NK-92 (cell line): ENCODE measurements at regions not wholly inside any gene's neighbourhood (a gene's known extent, or its start where the extent isn't known, plus 50 kb on each side); places are given as distances from the start of the nearest gene placed in this dataset.
"Not testable (repeated sequence)": the region's sequence is repeated elsewhere in the genome, so short reads cannot be mapped to it uniquely, and the experiment has no call there.

Experiments
- DNase-seq: peaks from one replicate; lab custom pipeline; 2025; ENCODE audit not compliant: unreplicated experiment; lab: John Stamatoyannopoulos, UW

DNA sequence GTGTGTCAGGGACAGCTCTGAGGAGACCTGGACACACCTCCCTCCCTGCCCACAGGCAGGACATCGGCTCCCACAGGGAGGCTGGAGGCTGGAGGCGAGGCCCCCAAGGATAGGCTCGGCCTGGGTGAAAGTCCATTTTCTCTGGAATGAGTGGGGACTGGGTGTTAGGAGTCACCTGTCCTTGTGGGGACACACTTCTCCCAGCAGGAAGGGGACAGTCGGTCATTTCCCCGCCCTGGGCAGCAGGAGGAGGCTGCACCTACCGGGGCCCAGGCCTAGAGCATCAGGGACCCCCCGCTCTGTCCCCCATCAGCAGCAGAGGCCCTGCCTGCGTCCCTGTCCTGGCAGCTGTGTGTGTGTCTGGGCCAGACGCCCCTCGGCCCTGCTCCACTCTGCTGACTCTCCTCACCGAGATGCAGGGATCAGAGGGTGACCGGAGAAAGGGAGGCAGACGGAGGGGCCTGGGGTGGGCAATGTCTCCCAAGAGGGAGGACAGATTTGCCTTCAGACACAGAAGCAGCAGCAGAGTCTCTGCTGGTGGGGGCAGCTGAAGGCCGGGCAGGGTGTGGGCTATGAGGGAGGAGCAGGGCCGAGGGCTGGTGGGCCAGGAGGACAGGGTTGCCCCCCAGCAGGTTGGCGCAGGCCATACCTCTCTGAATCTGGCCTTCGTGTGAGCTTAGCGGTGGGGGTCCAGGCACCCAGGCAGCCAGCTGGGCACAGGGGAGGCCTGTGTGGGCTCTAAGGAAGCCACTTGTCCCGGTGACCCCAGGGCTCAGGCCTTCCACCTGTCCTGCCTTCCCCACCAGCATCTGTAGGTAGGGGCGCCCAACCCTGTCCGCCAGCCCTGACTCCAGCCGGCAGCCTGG, 125.7 kb upstream of the NKX1-1 start:
- no peak for DNase-seq

DNA sequence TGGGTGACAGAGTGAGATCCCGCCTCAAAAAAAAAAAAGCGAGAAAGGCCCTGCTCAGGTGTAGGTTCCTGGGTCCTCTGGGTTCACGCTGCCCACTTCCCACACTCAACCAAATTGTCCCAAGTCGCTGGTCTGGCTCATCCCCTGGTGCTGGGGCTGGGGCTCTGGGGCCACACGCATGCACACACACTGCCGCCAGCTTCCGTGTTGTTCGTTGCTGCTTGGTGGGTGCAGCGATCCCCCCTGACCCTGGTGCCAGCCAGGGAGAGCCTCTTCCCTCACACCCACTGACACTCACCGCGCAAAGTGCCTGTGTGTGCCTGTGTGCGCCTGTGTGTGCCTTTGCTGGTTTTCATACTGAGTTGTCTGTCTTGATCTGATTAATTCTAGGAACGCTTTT, 124.1 kb upstream of the NKX1-1 start:
- DNase-seq, result no peak

DNA sequence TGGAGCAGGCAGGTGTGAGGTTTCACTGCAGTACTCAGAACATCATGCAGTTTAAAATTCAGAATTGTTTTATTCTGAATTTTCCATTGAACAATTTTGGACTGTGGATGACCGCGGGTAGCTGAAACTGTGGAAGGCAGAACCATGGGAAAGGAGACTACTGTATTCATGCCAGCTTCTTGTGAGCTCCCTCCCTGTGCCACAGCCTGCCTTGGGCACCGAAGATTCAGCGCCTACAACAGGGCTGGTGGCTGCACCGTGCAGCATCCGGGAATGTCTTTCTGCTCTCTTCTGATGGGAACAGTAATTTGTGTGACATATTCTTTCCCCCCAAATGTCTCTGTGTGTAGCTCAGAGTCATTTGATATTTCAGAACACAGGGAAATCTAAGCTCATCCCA, 118.5 kb upstream of the NKX1-1 start:
- no peak for DNase-seq

DNA sequence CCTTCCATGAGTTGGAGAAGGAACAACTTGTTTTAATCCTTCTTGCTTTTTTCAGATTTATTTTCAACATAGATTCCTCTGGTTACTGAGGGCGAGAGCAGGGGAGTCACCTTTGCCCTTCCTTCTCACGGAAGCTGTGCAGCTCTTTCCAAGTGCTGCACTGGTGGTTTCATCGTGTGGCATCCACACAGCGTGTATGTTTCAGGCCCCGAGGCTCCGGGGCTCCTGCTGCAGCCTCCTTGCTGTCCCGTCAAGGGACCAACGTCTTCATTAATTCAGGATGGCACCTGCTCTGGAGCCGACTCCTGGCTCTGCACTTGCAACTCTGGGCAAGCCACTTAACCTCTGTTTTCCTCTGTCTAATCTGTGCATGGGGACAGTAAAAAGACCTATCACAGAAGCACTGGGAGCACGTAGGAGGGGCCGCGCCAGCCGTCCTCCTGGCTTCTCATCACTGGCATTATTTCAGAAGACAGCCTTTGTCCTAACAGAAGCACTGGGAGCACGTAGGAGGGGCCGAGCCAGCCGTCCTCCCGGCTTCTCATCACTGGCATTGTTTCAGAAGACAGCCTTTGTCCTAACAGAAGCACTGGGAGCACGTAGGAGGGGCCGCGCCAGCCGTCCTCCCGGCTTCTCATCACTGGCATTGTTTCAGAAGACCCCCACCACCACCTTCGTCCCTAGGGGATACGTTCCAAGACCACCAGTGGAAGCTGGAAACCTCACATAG, 117.8 kb upstream of the NKX1-1 start:
- DNase-seq, result no peak

DNA sequence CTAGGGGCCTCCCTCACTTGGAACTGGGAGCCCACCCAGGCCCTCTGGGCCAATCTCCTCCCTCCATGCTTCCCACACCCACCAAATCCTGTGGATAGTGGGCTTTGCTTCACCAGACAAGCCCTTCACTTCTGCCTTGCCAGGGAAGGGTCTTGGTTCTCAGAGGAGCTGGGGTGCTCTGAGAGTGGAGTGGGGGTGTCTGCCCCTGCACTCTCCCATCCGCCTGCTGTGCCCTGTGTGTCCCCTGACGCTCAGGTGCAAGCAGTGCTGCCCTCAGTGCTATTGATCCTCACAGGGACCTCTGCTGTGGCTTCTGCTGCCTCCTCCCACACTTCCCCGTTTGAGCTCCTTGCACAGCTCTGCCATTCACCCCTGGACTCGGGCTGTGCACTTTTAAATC, 117.3 kb upstream of the NKX1-1 start:
- DNase-seq, result no peak

DNA sequence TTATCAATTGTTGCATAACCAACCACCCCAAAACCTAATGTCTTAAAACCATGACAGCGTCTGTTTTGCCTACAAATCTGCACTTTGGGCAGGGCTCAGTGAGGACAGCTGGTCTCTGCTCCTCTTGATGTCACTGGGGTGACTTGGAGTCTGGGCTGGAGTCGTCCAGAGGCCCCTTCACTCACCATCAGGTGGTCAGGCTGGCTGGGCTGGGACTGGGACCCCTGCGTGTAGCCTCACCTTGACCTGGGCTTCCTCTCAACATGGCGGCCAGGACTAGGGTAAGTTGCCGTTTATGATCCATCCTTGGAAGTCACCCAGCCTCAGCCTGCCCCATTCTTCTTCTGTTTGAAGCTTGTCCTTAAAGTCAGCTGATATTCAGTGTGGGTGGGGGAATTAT, 116.8 kb upstream of the NKX1-1 start:
- DNase-seq, result no peak

DNA sequence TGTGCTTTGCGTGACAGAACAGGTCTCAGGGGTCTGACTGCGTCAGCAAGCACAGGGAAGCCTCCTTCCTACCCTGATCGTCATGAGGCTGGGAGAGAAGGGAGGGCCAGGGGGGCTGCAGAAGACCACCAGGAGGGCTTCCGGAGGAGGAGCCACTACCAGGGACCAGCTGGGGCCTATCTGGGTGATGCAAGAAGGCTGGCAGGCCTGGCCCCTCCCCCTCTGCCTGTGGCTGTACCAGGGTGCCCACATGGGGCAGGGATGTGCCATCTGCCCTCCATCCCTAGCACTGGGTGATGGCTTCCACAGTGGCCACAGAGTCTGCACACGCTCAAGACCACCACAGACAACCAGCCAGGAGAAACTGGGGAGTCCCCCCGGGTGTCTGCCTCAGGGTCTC, 116.4 kb upstream of the NKX1-1 start:
- no peak for DNase-seq

DNA sequence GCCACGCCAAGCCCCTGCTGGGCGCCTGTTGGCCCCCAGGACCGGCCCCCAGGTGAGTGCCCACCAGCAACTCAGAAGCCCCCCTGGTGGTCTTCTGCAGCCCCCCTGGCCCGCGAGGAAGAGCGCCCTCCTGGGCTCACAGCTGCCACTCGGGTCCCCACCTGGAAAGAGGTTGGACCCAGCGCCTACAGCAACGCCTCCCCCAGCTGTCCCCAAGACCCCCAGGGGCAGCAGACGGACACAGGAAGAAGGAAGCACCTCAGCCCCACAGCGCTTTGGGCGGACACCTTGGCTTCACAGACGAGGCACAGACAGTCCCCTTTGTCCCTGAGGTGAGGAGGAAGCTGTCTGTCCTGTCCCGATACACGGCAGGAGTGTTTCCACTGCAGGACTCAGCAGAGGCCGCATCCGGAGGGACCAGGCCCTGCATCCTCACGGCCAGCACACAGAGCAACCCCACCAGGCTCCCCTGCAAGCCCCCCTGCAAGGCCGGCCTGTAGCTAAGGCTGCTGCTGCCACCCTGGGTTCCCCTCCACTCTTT, 115.6 kb upstream of the NKX1-1 start:
- no peak for DNase-seq

DNA sequence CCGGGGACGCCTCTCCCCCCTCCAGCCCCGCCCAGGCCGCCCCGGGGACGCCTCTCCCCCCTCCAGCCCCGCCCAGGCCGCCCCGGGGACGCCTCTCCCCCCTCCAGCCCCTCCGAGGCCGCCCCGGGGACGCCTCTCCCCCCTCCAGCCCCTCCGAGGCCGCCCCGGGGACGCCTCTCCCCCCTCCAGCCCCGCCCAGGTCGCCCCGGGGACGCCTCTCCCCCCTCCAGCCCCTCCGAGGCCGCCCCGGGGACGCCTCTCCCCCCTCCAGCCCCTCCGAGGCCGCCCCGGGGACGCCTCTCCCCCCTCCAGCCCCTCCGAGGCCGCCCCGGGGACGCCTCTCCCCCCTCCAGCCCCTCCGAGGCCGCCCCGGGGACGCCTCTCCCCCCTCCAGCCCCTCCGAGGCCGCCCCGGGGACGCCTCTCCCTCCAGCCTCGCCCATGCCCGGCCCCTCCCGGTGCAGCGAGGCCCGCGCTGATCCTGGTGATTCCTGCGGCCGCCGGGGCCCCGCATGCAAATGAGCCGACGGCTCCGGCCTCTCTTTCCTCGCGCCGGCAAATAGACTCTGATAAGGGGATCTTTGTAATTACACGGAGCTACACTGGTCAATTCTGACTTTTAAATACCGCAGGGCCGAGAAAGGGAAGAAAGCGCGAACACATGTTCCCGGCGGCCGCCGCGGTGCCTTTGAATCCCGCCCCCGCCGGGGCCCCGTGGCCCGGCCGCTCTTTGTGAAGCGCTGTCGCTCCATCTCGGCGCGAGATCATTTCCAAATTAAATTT, 114.7 kb upstream of the NKX1-1 start:
- not testable (repeated sequence) for DNase-seq

DNA sequence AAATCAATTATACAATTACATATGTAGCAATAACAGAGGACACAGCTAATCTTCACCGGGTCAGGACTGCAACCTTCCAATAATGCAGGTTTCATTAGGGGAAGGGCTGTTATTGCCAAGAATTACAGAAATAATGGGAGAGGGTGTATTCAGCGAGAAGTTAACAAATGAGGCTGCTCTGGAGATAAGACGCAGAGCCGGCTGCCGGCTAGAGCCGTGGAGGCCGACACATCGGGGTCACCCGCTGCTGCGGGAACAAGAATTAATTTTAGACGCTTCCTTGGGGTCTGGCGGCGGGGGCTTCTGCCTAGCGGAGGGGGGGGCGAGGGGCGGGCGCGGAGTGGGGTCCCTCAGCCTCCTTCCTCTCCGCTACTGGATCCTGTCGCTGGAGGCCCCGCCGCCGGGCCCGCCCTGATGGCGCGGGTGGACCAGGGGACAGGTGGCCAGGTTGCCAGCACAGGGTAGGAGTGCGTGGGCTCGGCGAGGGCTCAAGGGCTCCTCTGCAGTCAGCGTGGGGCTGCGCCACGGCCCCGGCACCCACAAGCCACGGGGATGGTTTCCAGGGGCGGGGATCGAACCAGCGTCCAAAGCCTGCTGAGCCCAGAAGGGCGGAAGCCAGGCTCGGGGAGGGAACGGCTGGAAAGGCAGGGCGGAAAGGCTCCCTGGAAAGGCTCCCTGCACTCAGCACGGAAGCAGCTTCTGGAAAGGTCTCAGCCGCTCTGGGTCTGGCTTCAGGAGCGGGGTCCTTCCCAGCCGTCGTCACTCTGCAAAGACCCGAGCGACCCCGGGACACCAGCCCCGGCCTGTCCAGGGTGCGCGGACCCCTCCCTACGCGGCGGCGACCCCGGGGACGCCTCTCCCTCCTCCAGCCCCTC, 113.8 kb upstream of the NKX1-1 start:
- no peak for DNase-seq

DNA sequence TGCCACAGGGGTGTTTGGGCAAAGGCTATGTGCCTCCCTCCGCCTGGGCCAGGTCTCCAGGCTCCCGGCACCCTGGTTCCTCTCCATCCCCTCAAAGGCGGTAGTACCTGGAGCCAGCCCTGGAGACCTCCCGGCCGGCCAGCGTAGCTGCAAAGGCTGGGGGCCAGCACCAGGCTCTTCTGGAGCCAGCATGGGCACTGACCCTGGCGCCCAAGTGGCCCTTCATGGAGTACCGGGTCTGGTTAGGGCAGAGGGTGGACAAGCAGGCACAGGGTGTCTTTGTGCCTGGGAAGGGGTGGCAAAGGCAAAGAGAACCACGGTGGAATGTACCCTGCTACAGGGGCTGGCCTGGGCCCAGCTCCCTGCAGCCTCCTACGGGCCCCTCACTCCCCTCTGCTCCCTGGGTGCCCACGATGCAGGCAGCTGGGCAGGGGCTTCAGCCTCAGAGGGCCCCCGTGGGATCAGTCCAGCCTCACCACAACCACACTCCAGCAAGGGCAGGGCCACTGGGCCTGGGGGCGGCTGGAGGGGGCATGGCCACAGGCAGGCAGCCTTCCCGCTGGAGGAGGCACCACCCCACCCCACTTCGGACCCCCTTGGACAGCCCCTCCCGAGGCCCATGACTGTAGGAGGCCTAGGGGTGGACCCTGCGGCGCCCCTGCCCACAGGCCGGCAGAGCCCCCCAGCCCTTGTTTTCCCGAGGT, 112.9 kb upstream of the NKX1-1 start:
- no peak for DNase-seq

DNA sequence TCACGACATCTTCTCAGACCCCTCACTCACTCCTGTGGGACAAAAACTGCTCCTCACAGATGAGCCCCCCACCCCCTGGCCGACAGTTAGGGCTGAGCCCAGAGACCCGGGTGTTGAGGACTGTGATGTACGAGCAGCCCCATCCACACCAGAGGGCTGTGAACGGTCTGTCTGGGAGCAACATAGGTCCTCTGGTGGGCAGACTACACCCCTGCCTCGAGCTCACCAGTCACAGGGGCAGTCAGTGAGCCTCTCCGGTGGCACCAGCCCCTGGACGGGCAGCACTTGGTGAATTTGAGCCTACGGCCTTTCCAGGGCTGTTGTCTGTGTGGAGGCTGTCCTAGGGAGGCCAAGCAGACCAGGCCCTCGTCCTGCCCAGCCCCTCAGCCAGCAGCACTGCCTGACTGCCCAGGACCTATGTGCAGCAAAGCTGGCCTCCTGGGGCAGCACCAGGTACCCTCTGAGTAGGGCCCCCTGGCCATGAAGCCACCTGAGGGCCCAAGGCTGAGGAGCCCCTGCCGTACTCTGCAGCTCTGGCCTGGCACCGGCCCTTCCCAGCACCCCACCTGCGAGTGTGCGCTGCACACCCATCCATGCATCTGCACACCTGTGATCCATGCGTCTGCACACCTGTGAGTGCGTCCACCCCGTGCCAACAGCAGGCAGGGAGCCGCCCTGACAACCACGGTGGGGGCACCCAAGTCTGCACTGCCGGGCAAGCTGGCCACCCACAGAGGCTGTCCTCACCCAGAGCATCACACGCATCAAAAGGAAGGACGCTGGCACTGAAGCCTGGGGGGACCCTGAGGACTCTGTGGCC, 111.6 kb upstream of the NKX1-1 start:
- no peak for DNase-seq

DNA sequence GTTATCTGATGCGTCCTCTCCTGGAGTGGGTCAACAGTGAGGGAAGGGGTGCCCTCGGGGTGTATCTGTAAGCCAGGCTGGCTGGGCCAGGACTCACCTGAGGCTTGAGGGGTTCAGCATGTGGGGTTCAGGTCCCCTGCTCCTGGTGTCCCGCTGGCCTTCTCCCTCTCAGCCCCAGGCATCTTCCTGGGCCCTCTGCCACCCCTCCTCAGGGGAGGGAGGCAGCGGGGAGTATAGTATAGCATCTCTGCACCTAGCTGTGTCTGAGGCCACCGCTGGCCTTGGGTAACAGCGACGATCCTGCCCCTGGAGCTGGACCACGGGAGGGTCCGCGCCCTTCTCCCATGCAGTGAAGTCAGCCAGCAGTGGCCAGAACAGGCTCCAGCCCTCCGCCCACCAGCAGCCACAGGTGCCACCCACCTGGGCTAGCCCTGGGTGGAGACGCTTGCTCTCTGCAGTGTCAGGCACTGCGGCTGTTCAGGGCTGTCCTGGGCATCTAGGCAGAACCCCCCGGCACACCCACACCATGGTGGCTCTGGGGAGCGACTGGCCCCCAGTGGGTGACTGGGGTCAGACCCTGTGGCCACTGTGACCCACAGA, 110.7 kb upstream of the NKX1-1 start:
- DNase-seq, result no peak

DNA sequence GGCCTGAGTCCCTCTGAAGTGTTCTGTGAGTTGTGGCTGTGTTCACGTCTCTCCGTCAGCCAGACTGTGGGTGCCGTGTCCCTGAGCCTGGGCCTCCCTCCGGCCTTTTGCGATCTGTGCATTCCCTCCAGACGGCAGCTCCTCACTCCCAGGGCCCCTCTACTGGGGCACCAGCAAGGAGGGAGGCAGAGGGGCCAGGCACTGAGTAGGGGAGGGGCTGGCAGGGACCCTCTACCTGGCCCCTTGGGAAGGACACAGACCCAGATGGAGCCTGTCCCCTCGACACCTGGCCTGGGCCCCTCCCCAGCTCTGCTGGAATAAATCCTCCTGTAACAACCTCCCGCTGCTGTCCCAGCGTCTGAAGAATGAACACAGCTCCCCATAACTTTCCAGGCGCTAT, 110.0 kb upstream of the NKX1-1 start:
- DNase-seq, result no peak

DNA sequence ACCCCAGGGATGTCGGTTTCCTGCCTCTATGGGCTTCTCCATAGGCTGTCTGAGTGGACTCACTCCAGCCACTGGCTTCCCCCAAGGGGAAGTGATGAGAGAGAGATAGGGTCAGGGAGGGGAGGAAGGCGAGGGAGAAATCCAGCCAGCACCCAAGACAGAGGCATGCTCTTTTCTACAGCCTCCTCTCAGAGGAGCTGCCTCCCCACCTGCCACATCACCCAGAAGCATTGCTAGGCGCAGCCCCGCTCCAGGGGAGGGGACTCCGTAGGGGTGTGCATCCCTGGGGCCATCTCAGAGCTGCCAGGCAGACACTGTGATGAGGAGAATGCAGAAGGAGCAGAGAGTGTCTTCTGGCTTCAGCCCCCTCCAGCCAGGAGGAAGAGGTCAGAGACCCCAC, 109.5 kb upstream of the NKX1-1 start:
- no peak for DNase-seq

DNA sequence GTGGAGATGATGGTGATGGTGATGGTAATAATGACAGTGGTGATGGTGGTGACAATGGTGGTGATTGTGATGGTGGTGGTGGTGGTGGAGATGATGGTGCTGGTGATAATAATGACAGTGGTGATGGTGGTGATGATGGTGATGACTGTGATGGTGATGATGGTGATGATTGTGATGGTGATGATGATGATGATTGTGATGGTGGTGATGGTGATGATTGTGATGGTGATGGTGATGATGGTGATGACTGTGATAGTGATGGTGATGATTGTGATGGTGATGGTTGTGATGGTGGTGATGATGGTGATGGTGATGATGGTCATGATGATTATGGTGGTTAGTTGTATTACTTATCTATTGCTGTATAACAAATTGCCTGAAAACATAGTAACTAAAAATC, 108.9 kb upstream of the NKX1-1 start:
- DNase-seq, result no peak

DNA sequence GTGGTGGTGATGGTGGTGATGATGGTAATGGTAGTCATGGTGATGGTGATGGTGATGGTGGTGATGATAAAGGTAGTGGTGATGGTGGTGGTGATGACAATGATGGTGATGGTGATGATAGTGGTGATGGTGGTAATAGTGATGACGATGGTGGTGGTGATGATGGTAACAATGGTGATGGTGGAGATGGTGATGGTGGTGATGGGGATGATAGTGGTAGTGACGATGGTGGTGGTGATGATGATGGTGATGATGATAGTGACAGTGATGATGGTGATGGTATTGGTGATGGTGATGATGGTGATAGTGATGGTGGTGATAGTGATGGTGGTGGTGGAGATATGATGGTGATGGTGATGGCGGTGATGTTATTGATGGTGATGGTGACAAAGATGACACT, 108.4 kb upstream of the NKX1-1 start:
- DNase-seq, result no peak

DNA sequence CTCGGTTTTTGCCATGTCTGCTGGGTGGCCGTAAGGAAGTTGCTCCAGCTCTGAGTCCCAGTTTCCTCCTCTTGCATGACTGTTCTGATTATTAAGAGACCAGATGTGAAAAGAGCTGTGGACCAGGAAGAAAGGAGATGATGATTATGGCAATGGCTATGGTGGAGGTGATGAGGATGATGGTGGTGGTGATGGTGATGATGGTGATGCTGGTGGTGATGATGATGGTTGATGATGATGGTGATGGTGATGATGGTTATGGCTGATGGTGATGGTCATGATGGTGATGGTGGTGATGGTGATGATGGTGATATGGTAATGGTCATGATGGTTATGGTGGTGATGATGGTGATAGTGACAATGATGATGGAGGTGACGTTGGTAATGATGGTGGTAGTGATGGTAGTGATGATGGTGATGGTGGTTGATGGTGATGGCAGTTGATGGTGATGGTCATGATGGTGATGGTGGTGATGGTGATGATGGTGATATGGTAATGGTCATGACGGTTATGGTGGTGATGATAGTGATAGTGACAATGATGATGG, 107.8 kb upstream of the NKX1-1 start:
- no peak for DNase-seq
